Left ventricle myocardium superior (tissue), 1 donor: ENCODE measurements at regions not wholly inside any gene's neighbourhood (a gene's known extent, or its start where the extent isn't known, plus 50 kb on each side); places are given as distances from the start of the nearest gene placed in this dataset.
"Not testable (repeated sequence)": the region's sequence is repeated elsewhere in the genome, so short reads cannot be mapped to it uniquely, and the experiment has no call there.

Experiments used
- ATAC-seq: fragments of 200-7000 bp; cut with Tn5 transposase; one replicate; pipeline ENCODE4 v1.9.1; 2020; ENCODE audit warnings: mild to moderate bottlenecking, moderate library complexity
- DNase-seq: peaks from one replicate; pipeline ENCODE4 v3.0.0-alpha.2; 2020
- intact Hi-C: fragments of 100-400 bp; cut with micrococcal nuclease; formaldehyde crosslinking; loops from one replicate; pipeline ENCODE4 v1.11.0; 2022
- donor health status: DM: no; HTN: yes; CAD: no; lungs with severe emphysema.

- DNase-seq (no peak), ATAC-seq (no peak)
- intact Hi-C loops = no loop called here
Observed at GRCh38 chr2:7861910-7862702, 819.8 kb upstream of the ID2 start.

- DNase-seq (no peak), ATAC-seq (no peak)
- intact Hi-C loops = no loop called here
Observed at GRCh38 chr2:7866104-7866503, 815.8 kb upstream of the ID2 start.

- no peak for ATAC-seq
- intact Hi-C loops = no loop called here
Observed at GRCh38 chr2:7866825-7867224, 815.0 kb upstream of the ID2 start.

GRCh38 chr2:7867867-7868266 lies 814.0 kb upstream of the ID2 start:
- intact Hi-C loops = no loop called here
- ATAC-seq (no peak), DNase-seq (no peak)

More at GRCh38 chr2:7866825-7867224, 815.0 kb upstream of the ID2 start:
- DNase-seq = no peak

- DNase-seq (no peak), ATAC-seq (no peak)
- intact Hi-C loops = no loop called here
Observed at GRCh38 chr2:7868836-7869235, 813.0 kb upstream of the ID2 start.

GRCh38 chr2:7876445-7876844 lies 805.4 kb upstream of the ID2 start:
- intact Hi-C loops, ATAC-seq: not testable (repeated sequence)

GRCh38 chr2:7878266-7878665 lies 803.6 kb upstream of the ID2 start:
- intact Hi-C loops, DNase-seq, ATAC-seq: not testable (repeated sequence)

More at GRCh38 chr2:7876445-7876844, 805.4 kb upstream of the ID2 start:
- not testable (repeated sequence) for DNase-seq

- DNase-seq (no peak), ATAC-seq (no peak)
- intact Hi-C loops = no loop called here
Observed at GRCh38 chr2:7878786-7879482, 802.9 kb upstream of the ID2 start.

- ATAC-seq = no peak
- DNase-seq = no peak
- intact Hi-C loops = no loop called here
Observed at GRCh38 chr2:7879483-7879835, 802.4 kb upstream of the ID2 start.

GRCh38 chr2:7880126-7880525 lies 801.7 kb upstream of the ID2 start:
- DNase-seq (no peak), ATAC-seq (no peak)
- intact Hi-C loops = no loop called here

GRCh38 chr2:7880566-7880965 lies 801.3 kb upstream of the ID2 start:
- ATAC-seq = no peak
- no peak for DNase-seq
- intact Hi-C loops = no loop called here

GRCh38 chr2:7881063-7881462 lies 800.8 kb upstream of the ID2 start:
- intact Hi-C loops = no loop called here
- ATAC-seq = no peak
- DNase-seq = no peak

- intact Hi-C loops = no loop called here
- DNase-seq (no peak), ATAC-seq (no peak)
Observed at GRCh38 chr2:7881466-7881865, 800.4 kb upstream of the ID2 start.

- DNase-seq = no peak
- ATAC-seq = no peak
- intact Hi-C loops = no loop called here
Observed at GRCh38 chr2:7882296-7882695, 799.6 kb upstream of the ID2 start.

- intact Hi-C loops = no loop called here
- DNase-seq (no peak), ATAC-seq (no peak)
Observed at GRCh38 chr2:7884338-7884737, 797.5 kb upstream of the ID2 start.

- DNase-seq (no peak), ATAC-seq (no peak)
- intact Hi-C loops = no loop called here
Observed at GRCh38 chr2:7886666-7887065, 795.2 kb upstream of the ID2 start.

- intact Hi-C loops = no loop called here
- ATAC-seq (no peak), DNase-seq (no peak)
Observed at GRCh38 chr2:7887441-7887840, 794.4 kb upstream of the ID2 start.

GRCh38 chr2:7888876-7889275 lies 793.0 kb upstream of the ID2 start:
- no peak for ATAC-seq
- no peak for DNase-seq
- intact Hi-C loops = no loop called here

- DNase-seq = no peak
- intact Hi-C loops = no loop called here
- no peak for ATAC-seq
Observed at GRCh38 chr2:7891312-7891711, 790.5 kb upstream of the ID2 start.

- intact Hi-C loops = no loop called here
- no peak for ATAC-seq
- no peak for DNase-seq
Observed at GRCh38 chr2:7895289-7895688, 786.6 kb upstream of the ID2 start.

GRCh38 chr2:7896940-7897487 lies 784.8 kb upstream of the ID2 start:
- intact Hi-C loops = no loop called here
- ATAC-seq = no peak
- DNase-seq = no peak
